ENCODE measurements at regions not wholly inside any gene's neighbourhood (a gene's known extent, or its start where the extent isn't known, plus 50 kb on each side); places are given as distances from the start of the nearest gene placed in this dataset.

- peaks cover 0 to 9% (median 3%) of the 10 kb centered on the region in 7 donors for H3K9me3 Mint-ChIP-seq
- Histone ChIP-seq H3K4me1 (ENCODE audit: control insufficient read depth in 1 of 2, insufficient read depth in 2 of 2, low read length in 2 of 2) (no peaks in the 10 kb centered on the region), H3K4me3 (replicated peaks in 1 of 3; ENCODE audit: low read depth in 2 of 3, low read length in 3 of 3) (no peak overlapping the region), H3K4me2 (replicated peaks; ENCODE audit: extremely low read depth, low read length, poor library complexity, severe bottlenecking) (no peak overlapping the region), H4K20me1 (ENCODE audit: insufficient read depth, low read length) (no peaks in the 10 kb centered on the region), H3K27ac (ENCODE audit: low read depth in 1 of 2, low read length in 2 of 2) (no peak overlapping the region), H3K79me2 (ENCODE audit: insufficient read depth, low read length) (no peaks in the 10 kb centered on the region), H2AFZ (ENCODE audit: insufficient read depth, low read depth, low read length, poor library complexity, severe bottlenecking) (no peak overlapping the region), H3K27me3 (ENCODE audit: control insufficient read depth in 2 of 2, insufficient read depth in 2 of 2, low read length in 2 of 2) (no peaks in the 10 kb centered on the region), H3K36me3 (replicated peaks in 1 of 2; ENCODE audit: control insufficient read depth in 1 of 2, insufficient read depth in 2 of 2, low read length in 2 of 2) (no peaks in the 10 kb centered on the region), H3K9me3 (replicated peaks in 1 of 2; ENCODE audit: control insufficient read depth in 1 of 2, insufficient read depth in 1 of 2, low read length in 2 of 2) (no peaks in the 10 kb centered on the region), H3K9ac (ENCODE audit: insufficient read depth, low read length, poor library complexity, severe bottlenecking) (no peak overlapping the region)
- no peak for DNase-seq
- H3K4me1 Mint-ChIP-seq, result no peaks in the 10 kb centered on the region
- H3K36me3 Mint-ChIP-seq, result no peaks in the 10 kb centered on the region
- intact Hi-C loops (cut with micrococcal nuclease), result no loop called here
- H3K4me3 Mint-ChIP-seq, result no peak overlapping the region
- TF ChIP-seq, protein P1, sequence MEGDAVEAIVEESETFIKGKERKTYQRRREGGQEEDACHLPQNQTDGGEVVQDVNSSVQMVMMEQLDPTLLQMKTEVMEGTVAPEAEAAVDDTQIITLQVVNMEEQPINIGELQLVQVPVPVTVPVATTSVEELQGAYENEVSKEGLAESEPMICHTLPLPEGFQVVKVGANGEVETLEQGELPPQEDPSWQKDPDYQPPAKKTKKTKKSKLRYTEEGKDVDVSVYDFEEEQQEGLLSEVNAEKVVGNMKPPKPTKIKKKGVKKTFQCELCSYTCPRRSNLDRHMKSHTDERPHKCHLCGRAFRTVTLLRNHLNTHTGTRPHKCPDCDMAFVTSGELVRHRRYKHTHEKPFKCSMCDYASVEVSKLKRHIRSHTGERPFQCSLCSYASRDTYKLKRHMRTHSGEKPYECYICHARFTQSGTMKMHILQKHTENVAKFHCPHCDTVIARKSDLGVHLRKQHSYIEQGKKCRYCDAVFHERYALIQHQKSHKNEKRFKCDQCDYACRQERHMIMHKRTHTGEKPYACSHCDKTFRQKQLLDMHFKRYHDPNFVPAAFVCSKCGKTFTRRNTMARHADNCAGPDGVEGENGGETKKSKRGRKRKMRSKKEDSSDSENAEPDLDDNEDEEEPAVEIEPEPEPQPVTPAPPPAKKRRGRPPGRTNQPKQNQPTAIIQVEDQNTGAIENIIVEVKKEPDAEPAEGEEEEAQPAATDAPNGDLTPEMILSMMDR (IDR thresholded peaks at IDR 0.05), result no peak
- 87% methylated on average over 2 of the region's 5 CpGs for WGBS (ENCODE audit: insufficient coverage)
- no peaks in the 10 kb centered on the region for H3K27me3 Mint-ChIP-seq (ENCODE audit: low read depth in 3 of 3)
- no peak overlapping the region for H3K27ac Mint-ChIP-seq
These were observed 291.0 kb downstream of the TBL1XR1 start for GRCh38 chr3:176906046-176906905.

- no peak overlapping the region for H2AFZ ChIP-seq (ENCODE audit: insufficient read depth, low read depth, low read length, poor library complexity, severe bottlenecking)
- H3K9me3 ChIP-seq (replicated peaks in 1 of 2; ENCODE audit: control insufficient read depth in 1 of 2, insufficient read depth in 1 of 2, low read length in 2 of 2), result no peaks in the 10 kb centered on the region
- no peaks in the 10 kb centered on the region for H3K4me1 Mint-ChIP-seq
- no peak overlapping the region for H3K4me3 Mint-ChIP-seq
- TF ChIP-seq, protein P1 (IDR thresholded peaks at IDR 0.05), result no peak
- no peaks in the 10 kb centered on the region for H3K36me3 Mint-ChIP-seq
- no peak for DNase-seq
- no peaks in the 10 kb centered on the region for H4K20me1 ChIP-seq (ENCODE audit: insufficient read depth, low read length)
- no peaks in the 10 kb centered on the region for H3K27me3 Mint-ChIP-seq (ENCODE audit: low read depth in 3 of 3)
- WGBS (ENCODE audit: insufficient coverage), result no CpG with 5 or more reads among the region's 1 CpG
- no peak overlapping the region for H3K27ac Mint-ChIP-seq
- peaks cover 0 to 9% (median 3%) of the 10 kb centered on the region in 7 donors for H3K9me3 Mint-ChIP-seq
- no peaks in the 10 kb centered on the region for H3K4me1 ChIP-seq (ENCODE audit: control insufficient read depth in 1 of 2, insufficient read depth in 2 of 2, low read length in 2 of 2)
- no peaks in the 10 kb centered on the region for H3K79me2 ChIP-seq (ENCODE audit: insufficient read depth, low read length)
- H3K27me3 ChIP-seq (ENCODE audit: control insufficient read depth in 2 of 2, insufficient read depth in 2 of 2, low read length in 2 of 2), result no peaks in the 10 kb centered on the region
- H3K4me2 ChIP-seq (replicated peaks; ENCODE audit: extremely low read depth, low read length, poor library complexity, severe bottlenecking), result no peak overlapping the region
- H3K27ac ChIP-seq (ENCODE audit: low read depth in 1 of 2, low read length in 2 of 2), result no peak overlapping the region
- no peak overlapping the region for H3K9ac ChIP-seq (ENCODE audit: insufficient read depth, low read length, poor library complexity, severe bottlenecking)
- intact Hi-C loops (cut with micrococcal nuclease), result no loop called here
- no peak overlapping the region for H3K4me3 ChIP-seq (replicated peaks in 1 of 3; ENCODE audit: low read depth in 2 of 3, low read length in 3 of 3)
- no peaks in the 10 kb centered on the region for H3K36me3 ChIP-seq (replicated peaks in 1 of 2; ENCODE audit: control insufficient read depth in 1 of 2, insufficient read depth in 2 of 2, low read length in 2 of 2)
These were observed 292.0 kb downstream of the TBL1XR1 start for GRCh38 chr3:176905331-176905730.
